Activated CD4-positive, CD25-positive, alpha-beta regulatory T cell treated with anti-CD3 and anti-CD28 coated beads, Interleukin-2, amount 50 U/mL, for 24 hours (primary cell): ENCODE measurements at regions not wholly inside any gene's neighbourhood (a gene's known extent, or its start where the extent isn't known, plus 50 kb on each side); places are given as distances from the start of the nearest gene placed in this dataset.

Experiments used
- ATAC-seq, 2 donors: fragments of 150-1000 bp; cut with Tn5 transposase; one replicate each; pipeline ENCODE4 v1.10.0; 2021; ENCODE audit warnings: mild to moderate bottlenecking in 1 of 2, moderate library complexity in 1 of 2

DNA sequence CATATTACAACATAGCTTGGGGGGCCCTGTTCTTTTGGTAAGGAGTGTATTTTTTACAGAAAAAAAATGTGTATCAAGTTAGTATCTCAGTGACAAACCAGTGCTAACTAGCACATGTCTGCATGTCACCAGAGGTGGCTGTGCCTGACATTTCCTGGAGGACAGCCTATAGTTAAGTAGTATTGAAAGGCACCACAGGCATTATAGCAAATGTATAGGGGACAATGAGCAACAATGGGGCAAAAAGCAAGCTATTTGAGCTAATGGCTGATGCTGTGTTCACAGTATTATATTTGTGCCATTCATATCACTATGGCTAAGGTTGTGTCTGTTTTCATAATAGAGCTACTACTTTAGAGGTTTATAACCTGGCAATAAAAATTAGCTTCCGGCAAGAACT is 1644.0 kb downstream of the MAT2B start:
- ATAC-seq = no peak

DNA sequence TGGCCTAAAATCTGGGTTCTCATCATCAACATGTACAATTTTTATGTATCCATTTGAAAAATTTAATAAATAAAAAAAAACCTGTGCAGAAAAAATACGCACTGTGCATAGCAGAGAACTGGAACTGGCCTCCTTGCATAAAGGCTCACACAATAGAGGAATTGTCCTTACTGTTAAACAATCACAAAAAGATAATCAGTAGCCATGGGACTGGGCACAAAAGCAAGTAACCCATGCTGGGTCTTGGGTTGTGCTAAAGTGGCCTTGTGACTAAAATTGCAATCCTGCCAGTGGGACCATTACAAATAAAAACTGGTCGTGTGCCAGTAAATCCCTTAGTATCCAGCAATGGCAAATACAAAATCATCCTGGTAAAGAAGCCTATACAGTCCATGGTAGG is 1646.6 kb downstream of the MAT2B start:
- no peak for ATAC-seq

DNA sequence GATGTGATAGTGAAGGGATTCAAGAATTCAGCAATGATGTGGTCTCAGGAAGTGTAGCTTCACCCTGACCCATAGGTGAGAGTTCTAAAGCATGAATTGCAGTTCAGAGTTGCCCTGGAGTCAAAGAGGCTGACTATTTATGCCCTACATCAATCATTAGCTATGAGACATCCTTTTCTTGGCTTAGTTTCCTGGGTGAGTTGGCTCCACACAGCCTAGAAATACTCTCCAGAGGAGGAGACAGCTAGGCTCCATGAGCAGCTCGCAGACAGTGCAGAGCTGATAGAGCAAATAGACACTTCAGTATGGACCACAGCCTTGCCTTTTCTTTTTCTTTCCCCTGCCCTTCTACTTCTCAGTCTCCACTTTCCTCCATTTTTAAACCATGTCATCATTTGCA is 1651.8 kb downstream of the MAT2B start:
- no peak for ATAC-seq

DNA sequence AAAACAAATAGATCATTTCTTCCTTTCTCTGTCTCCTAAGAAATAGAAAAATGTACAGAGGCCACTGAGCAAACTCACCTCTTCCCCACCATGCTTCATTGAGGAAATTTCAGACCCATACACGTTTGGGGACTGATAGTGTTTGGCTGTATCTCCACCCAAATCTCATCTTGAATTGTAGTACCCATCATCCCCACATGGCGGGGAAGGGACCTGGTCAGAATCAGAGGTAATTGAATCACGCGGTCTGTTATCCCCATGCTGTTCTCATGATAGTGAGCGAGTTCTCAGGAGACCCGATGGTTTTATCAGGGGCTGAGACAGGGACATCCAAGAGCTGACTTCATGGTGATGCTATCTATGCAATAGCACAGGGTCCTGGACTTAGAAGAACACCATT is 1655.8 kb downstream of the MAT2B start:
- ATAC-seq = no peak

DNA sequence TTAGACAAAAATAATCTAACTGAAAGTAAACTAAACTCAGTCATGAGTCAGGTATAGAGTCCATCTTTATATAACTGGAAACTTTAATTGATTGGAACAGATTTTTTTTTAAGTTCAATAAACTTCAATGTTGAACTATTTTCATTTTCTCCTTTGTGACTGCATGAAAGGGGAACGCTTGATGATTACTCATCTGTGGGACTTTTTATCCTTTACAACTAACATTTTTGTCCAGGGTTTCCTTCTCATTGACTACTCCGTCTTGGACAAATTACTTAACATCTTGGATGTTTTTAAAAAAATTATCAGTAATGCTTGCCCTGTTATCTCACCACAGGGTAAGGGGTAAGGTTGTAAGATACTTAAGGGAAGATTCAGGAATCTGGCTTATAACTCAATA is 1658.4 kb downstream of the MAT2B start:
- no peak for ATAC-seq

DNA sequence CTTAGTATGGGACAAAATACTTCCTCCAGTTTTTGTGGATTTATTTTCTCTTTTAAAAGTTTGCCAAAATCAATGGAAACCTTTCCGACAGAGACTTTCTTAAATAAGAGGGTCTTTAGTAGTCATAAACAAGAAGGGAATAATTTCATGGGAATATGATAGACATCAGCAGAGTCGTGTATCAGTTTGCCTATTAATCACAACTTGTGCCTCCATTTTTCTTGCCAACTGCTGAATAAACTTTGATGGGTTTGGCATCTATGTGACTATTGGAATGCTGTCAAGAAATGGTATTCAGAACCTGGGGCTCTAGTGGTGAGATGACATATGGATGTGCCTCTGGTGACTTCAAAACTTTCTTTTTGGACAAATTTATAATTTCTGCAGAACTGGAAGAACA is 1668.2 kb downstream of the MAT2B start:
- ATAC-seq = no peak

DNA sequence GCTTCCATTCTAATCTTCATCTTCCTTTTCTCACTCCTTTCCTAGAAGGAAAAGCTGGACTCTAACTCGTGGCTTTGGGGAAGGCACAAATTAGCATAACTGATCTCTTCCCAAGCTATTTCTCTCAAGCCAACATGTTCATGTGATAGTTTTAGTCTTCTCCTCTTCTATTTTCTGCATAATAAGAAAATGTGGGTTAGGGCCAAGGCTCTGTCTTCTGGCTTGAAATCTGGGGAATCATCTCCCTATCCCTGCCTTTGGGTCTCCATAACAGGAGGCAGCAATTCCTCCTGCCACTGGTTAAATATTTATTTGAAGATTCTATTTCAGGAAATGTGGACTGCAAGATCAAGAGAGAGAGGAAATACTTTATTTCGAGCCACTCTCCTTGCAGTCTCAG is 1669.6 kb downstream of the MAT2B start:
- ATAC-seq = no peak

DNA sequence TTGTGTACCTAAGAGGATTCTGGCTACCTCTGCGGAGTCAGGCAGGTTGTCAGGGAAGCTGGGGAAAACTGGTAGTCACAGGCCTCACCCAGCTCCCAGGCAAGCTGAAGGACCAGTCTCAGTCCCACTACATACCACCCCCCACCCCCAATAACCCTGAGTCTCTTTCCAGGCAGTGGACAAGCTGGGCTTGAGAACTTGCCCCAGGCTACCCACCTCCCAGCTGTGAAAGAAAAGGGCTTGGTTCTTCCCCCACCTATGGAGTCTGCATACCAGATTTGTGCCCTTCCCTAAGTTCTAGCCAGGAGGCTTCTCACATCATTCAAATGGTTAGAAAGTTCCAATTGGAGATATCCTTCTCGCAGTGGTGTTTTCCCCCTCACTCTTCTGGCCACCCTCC is 1678.8 kb downstream of the MAT2B start:
- no peak for ATAC-seq

DNA sequence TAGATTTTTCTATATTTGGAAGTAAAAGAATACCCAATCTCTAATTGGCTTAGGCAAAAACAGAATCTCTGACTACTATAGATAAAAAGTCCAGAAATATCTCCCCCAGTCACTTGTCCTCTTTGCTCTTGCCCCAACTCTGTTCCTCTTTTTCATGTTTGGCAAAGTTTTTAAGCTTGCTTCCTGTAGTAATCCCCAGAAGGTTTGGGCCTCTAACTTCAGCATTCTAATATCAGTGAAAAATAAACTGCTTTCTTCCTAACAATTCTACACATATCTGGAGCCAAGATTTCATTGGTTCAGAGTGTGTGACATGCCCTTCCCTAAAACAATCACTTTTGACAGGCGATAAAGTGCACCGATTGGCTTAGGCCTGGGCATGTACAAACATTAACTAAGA is 1680.3 kb downstream of the MAT2B start:
- no peak for ATAC-seq

DNA sequence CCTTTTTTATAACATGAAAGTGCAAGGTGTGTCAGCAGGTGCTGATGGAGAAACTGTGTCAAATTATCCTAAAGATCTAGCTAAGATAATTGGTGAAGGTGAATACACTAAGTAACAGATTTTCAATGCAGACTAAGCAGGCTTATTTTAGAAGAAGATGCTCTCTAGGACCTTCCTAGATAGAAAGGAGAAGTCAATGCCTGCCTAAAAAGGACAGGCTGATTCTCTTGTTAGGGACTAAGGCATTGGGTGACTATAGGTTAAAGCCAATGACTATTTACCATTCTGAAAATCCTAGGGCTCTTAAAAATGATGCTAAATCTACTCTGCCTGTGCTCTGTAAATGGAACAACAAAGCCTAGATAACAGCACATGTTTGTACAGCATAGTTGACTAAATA is 1682.4 kb downstream of the MAT2B start:
- ATAC-seq = no peak

DNA sequence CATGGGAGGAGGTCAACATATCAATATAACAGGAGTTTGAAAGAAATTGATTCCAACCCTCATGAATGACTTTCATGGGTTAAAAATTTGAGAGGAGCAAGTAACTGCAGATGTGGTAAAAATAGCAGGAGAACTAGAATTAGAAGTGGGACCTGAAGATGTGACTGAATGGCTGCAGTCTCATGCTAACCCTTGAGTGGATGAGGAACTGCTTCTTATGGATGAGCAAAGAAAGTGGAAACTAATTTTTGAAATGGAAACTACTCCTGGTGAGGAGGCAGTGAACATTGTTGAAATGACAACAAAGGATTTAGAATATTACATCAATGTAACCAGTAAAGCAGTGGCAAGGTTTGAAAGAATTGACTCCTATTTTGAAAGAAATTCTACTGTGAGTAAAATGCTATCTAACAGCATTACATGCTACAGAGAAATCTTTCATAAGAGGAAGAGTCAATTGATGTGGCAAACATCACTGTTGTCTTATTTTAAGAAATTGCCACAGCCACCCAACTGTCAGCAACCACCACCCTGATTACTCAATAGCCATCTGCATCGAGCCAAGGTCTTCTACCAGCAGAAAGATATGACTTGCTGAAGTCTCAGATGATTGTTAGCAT is 1683.2 kb downstream of the MAT2B start:
- ATAC-seq = no peak

DNA sequence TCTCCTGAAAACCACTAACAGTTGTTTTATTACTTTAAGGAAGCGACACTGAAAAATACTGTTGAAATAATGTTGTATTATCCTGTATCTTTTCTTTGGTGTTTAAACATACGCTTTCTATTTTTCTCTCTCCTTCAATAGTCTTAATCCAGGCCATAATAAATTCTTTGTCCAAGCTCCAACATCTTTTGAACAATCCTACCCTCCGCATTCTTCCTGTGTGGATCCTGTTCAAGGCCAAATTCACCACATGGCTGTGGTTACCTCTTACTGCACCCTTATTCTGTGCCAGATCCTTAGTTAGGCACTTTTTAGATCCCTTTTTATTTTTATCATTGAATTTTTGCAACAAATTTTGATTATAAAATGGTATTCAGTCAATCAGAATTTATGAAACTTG is 1691.5 kb downstream of the MAT2B start:
- no peak for ATAC-seq

DNA sequence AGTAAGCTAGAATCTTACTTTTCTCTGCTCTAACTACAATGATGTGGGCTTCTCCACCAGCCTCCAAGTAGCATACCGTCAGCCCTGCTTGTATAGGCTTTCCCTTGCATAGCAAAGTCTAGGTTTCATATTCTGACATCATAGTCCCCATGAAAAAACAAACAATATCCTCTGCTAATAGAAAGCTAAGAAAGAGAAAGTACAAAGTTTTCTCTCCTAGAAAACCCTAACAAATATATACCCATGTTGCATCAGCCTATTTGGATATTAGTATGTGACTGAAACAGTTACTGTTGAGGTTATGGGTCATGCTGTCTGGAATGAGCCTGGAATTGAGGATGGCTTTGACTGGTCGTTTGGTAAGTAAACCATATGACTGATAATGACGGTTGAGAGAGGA is 1696.0 kb downstream of the MAT2B start:
- ATAC-seq = no peak

DNA sequence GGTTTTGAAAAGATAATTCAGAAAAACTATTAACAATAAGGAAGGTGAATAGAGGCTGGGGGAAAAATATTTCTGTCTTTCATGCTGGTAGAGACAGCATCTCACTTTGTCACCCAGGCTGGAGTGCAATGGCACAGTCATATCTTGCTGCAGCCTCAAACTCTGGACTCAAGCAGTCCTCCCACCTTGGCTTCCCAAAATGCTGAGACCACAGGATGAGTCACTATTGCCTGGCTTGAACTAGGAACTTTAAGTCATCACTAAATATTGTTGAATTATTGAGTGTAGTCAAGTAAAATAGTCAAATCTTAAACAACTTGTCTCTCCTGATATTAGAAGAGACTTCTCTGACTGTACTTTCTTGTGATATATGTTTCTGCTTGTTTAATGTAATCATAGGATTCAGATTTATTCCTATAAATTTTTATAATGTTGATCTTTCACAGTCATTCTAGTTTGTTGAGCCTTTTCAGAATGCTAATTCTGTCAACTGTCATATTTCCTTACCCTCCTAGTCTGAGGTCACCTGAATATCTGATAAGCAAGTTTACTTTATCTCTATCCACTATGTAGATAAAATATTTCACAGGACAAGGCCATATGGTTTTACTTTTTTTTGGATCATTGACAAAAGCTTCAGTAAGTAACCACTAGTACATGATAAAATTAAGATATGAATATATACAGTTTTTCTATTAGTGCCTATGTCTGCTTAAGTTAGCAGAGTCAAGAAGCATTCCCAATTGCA is 1696.5 kb downstream of the MAT2B start:
- no peak for ATAC-seq

DNA sequence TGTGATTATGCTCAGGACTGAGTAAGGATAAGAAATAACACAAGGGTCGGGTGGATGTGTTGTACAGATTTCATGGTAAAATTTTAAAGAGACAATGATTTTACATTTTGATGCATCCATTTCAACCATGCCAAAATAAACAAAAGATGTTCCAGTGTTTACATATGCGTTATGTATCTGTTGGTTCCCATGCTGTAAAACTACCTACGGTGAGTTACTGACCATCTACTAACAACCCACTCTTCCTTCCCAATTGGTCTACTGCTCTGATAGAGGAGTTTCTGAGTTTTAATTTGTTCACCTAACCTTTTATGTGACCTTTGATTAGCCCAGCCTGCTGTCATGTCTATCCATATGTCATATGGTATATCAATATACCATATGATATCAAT is 1697.1 kb downstream of the MAT2B start:
- no peak for ATAC-seq

DNA sequence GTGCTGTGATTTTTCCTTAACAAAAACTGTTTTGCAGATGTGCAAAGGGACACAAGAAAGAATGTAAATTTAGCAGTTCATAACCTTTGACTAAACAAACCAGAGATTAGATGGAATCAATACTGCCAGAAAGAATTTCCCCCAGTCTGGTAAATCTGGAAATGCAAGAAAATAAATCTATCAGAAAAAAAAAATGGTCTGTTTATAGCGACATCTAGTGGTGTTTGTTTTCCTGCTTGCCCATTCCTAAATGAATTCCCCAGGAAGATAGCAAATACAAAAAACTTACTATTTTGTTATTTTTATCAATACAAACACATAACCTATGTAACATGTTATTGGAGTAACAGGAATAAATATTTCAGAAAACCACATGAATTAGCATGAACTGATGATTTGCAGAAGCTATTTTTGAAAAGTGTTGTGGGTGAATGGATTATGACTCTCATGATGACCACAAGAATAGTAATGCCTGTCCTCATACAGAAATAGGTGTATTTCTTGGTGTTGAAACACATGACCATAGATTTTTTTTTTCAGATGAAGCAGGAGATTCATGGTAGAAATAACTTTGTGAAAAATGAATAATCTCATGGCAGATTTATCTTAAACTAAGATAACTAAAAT is 1703.8 kb downstream of the MAT2B start:
- ATAC-seq = no peak

DNA sequence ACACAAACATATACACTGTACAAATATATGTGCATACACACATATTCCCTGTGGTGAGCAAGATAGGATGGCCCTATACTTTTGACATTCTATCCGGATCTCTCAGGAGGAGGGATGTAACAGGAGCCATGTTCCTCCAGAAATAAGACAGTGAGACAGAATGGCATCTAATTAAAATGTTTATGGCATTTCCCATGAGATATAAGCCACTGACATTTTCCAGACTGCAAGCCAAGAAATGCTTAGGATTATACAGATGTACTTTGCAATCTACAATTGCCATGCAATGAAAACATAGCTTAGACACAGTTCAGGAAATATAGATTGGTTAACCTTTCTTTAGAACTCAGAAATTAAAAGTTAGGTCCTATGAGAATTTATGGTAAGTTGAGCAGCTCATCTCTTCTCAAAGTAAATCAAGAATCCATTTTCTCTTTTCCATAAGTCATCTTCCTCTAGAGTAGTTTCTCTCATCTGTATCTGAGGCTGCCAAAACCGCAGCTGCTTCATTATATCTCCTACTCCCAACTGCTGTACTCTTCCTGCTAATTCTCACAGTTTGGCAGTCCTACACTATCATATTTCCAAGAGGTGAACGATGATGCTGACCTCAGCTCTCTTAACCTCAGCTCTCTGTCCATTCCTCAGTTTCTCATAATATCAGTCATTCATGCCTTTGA is 1719.1 kb downstream of the MAT2B start:
- no peak for ATAC-seq

DNA sequence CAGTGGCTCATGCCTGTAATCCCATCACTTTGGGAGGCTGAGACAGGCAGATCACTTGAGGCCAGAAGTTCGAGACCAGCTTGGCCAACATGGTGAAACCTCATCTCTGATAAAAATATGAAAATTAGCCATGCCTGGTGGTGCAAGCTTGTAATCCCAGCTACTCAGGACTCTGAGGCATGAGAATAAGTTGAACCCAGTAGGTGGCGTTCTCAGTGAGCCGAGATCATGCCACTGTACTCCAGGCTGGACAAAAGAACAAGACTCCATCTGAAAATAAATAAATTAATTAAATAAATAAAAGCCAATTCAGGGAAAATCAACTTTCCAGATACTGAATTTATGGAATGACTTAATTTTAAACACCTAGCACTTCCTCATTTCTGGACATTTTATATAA is 1722.1 kb downstream of the MAT2B start:
- no peak for ATAC-seq

DNA sequence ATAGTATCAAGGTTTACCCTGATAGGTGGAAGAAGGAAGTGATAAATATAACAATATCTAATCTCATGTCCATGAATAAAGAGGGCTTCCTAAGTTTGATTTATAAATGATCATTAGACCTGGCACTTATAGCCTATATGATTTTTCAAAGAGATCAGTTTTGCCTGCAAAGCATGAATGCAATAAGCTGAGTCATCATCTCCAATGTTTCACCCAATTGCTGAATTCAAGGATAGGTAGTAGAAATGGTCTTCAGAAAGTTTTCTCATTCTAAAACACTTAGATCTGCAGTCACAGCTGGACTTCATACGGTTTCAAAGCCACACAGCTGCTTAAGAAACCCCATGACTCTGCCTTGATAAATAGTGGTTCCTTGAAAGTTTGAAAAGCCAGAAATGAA is 1722.8 kb downstream of the MAT2B start:
- ATAC-seq = no peak

DNA sequence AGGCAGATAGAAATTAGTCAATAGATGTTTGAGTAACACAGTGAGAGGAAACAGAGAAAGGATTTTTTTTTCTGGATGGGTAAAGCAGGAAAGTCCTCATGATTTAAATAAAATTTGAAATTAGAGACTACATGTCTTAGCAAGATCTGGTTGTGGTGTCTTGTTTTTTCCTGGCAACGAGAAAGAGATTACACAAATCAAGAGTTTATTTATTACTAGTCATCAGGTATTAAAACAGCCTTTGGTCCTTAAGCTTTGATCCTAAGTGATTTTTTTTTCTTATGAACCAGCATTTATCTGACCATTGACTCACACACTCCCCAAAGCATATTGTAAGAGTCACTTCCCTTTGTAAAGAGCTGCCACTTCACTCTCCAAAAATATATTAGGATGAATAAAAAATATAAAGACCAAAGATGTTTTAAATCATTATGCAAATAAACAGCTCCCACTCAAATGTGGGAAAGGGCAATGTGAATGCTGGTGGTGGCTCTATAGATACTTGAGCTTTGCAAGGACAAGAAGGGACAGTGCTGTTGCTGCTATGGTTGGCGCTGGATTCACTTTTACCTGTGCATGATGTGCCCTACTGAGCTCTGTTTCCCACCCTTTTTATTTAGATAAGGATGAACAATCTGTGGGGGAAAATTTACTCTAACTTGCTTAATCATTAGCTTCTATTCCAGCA is 1726.5 kb downstream of the MAT2B start:
- ATAC-seq = no peak

DNA sequence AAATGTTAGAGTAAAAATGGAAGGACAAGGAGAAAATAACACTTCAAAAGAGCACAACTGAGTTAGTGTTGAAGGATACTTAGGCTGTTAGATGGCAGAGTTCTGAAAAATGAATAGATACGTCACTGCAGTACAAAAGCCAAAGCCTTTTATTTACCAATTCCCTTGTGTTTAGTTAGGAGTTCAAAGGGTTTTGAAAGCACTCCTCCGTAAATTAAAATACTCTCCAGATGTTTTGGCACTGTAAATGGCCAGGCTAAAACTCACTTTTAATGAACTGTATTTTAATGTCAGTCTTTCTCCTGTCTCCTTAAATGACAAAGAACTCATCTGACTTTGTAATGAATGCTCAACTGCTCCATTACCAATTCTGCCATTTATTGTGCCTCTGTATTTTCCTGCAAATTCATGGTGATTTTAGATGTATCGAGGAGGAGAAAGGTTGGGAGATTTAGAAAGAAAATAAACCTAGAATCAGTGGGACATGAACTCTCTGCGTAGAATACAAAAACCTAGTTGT is 1727.2 kb downstream of the MAT2B start:
- ATAC-seq = no peak

DNA sequence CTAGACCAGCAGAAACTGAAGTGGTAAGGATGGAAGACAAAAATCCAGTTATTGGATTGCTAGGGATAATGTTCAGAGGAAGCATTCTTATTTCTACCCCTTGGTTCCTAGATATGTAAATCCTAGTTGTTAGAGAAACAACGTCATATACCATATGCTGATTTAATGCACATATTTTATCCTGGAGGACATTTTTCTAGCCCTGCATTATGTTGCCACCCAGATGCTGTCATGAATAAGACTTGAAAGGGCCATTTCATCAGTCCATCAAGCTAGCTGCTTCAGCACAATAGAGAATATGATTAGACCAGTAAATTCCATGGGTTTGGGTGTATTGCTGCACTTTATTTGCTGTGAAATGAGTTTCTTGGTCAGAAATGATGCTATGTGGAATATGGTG is 1736.4 kb downstream of the MAT2B start:
- ATAC-seq = no peak

DNA sequence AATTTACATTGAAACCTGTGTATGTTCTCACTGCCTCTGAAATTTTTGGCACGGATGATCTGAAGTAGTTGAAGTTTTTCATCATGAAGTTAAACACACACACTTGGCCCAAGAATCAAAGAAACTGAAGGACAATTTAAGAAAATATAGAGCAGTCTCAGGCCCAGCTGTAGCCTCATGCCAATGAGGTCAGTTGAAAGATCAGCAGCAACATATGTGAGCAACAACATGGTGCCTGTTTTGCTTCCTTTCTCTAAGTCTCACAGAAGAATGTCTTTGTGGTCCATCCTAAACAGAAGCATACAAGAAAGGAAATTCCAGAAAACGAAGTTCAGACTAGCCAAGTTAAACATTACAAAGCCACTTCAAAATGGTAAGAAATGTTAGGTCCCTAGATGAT is 1737.2 kb downstream of the MAT2B start:
- no peak for ATAC-seq
